GM23248 (cell line): ENCODE measurements at regions not wholly inside any gene's neighbourhood (a gene's known extent, or its start where the extent isn't known, plus 50 kb on each side); places are given as distances from the start of the nearest gene placed in this dataset.

Experiments
- EZH2 ChIP-seq: fragments of 200-600 bp; sonication (generic); IDR thresholded peaks from 2 replicates; pipeline ENCODE4 v1.6.1; 2018; ENCODE audit warnings: antibody characterized with exemption, mild to moderate bottlenecking; ENCODE audit not compliant: insufficient read depth, poor library complexity, severe bottlenecking
- EZH2phosphoT487 ChIP-seq: fragments of 200-600 bp; sonication (generic); IDR thresholded peaks from 2 replicates; pipeline ENCODE4 v1.6.1; 2018; ENCODE audit warnings: antibody characterized with exemption, moderate library complexity, mild to moderate bottlenecking, low read depth; ENCODE audit not compliant: insufficient read depth

GRCh38 chrY:21184271-21184670 lies 326.9 kb upstream of the RBMY1B start:
- TF ChIP-seq EZH2: no peak
- TF ChIP-seq EZH2phosphoT487: no peak
